Natural killer cell treated with Interleukin-12 subunit alpha and Interleukin-12 subunit beta and Interleukin-15 and Interleukin-18, amount 100 ng/mL, for 72 hours (primary cell): ENCODE measurements at regions not wholly inside any gene's neighbourhood (a gene's known extent, or its start where the extent isn't known, plus 50 kb on each side); places are given as distances from the start of the nearest gene placed in this dataset.
"Not testable (repeated sequence)": the region's sequence is repeated elsewhere in the genome, so short reads cannot be mapped to it uniquely, and the experiment has no call there.

Source experiments
- ATAC-seq, 2 donors: fragments of 150-1000 bp; cut with Tn5 transposase in 1 of 2; sonication (Bioruptor Pico), chemical (Tn5 transposase) in 1 of 2; 2 replicates each; pipeline ENCODE4 v1.10.0; 2021
- DNase-seq: peaks from one replicate; pipeline ENCODE4 v3.0.0; 2022; ENCODE audit warnings: low spot score
- H3K27ac Mint-ChIP-seq, 2 donors: 1 replicate in 1 of 2; 2 replicates in 1 of 2; pipeline ENCODE4 v1.8.0; 2022; ENCODE audit warnings: mixed read lengths in 2 of 2, mild to moderate bottlenecking in 1 of 2, moderate library complexity in 1 of 2
- H3K27me3 Mint-ChIP-seq, 2 donors: 1 replicate in 1 of 2; 2 replicates in 1 of 2; pipeline ENCODE4 v1.8.0; 2022; ENCODE audit warnings: mixed read lengths in 2 of 2
- H3K36me3 Mint-ChIP-seq: one replicate; pipeline ENCODE4 v1.8.0; 2022; ENCODE audit warnings: mixed read lengths
- H3K4me1 Mint-ChIP-seq, 2 donors: 1 replicate in 1 of 2; 2 replicates in 1 of 2; pipeline ENCODE4 v1.8.0; 2022; ENCODE audit warnings: low read depth in 2 of 2, mixed read lengths in 2 of 2, mild to moderate bottlenecking in 1 of 2
- H3K4me3 Mint-ChIP-seq: one replicate; pipeline ENCODE4 v1.8.0; 2022; ENCODE audit warnings: mixed read lengths
- H3K9me3 Mint-ChIP-seq: 2 replicates; pipeline ENCODE4 v1.8.0; 2022; ENCODE audit warnings: mixed read lengths

DNA sequence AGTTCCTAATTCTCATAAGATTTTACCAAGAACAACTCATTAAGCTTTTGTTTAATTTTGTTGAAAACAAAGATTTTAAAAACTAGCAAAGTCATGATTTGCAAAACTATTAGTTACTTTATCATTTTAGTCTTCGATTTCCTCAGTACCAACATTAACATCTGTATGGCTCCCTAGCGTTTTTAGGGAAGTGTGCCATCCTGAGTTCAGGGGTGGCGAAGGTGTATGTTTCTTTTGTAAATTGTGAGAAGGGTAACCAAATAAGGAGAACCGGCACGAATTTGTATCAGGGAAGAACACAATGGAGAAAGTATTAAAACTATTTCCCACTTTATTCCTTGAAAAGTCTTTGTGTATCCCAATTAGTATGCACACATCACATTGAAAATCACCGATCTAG, 419.9 kb downstream of the DSC3 start:
- no peak for ATAC-seq
- Mint-ChIP-seq H3K9me3 (peaks cover 20% of the 10 kb centered on the region), H3K4me1 (no peaks in the 10 kb centered on the region), H3K27me3 (no peaks in the 10 kb centered on the region), H3K27ac (no peak overlapping the region), H3K4me3 (no peak overlapping the region), H3K36me3 (no peaks in the 10 kb centered on the region)
- no peak for DNase-seq

- no peaks in the 10 kb centered on the region for H3K27me3 Mint-ChIP-seq
- no peak overlapping the region for H3K27ac Mint-ChIP-seq
- no peak for ATAC-seq
- peaks cover 20% of the 10 kb centered on the region for H3K9me3 Mint-ChIP-seq
- no peak overlapping the region for H3K4me3 Mint-ChIP-seq
- no peak for DNase-seq
- no peaks in the 10 kb centered on the region for H3K36me3 Mint-ChIP-seq
- H3K4me1 Mint-ChIP-seq = no peaks in the 10 kb centered on the region
Observed at GRCh38 chr18:30622104-30622503, 420.4 kb downstream of the DSC3 start.

GRCh38 chr18:30618567-30618966, 424.0 kb downstream of the DSC3 start:
- no peaks in the 10 kb centered on the region for H3K36me3 Mint-ChIP-seq
- ATAC-seq = no peak

GRCh38 chr18:30616414-30616813, 426.1 kb downstream of the DSC3 start:
- Mint-ChIP-seq H3K4me1 (no peaks in the 10 kb centered on the region), H3K27me3 (no peaks in the 10 kb centered on the region), H3K9me3 (peaks cover 15% of the 10 kb centered on the region), H3K36me3 (no peaks in the 10 kb centered on the region), H3K4me3 (no peak overlapping the region), H3K27ac (no peak overlapping the region)
- ATAC-seq = no peak
- DNase-seq = no peak

More at GRCh38 chr18:30618567-30618966, 424.0 kb downstream of the DSC3 start:
- Mint-ChIP-seq H3K27me3 (no peaks in the 10 kb centered on the region), H3K4me1 (no peaks in the 10 kb centered on the region), H3K4me3 (no peak overlapping the region), H3K27ac (no peak overlapping the region), H3K9me3 (peaks cover 16% of the 10 kb centered on the region)
- DNase-seq = no peak

GRCh38 chr18:30613467-30613801, 429.1 kb downstream of the DSC3 start:
- DNase-seq = no peak
- Mint-ChIP-seq H3K9me3 (peaks cover 6% of the 10 kb centered on the region), H3K4me1 (no peaks in the 10 kb centered on the region), H3K27ac (no peak overlapping the region), H3K36me3 (no peaks in the 10 kb centered on the region), H3K27me3 (no peaks in the 10 kb centered on the region), H3K4me3 (no peak overlapping the region)
- ATAC-seq = no peak

DNA sequence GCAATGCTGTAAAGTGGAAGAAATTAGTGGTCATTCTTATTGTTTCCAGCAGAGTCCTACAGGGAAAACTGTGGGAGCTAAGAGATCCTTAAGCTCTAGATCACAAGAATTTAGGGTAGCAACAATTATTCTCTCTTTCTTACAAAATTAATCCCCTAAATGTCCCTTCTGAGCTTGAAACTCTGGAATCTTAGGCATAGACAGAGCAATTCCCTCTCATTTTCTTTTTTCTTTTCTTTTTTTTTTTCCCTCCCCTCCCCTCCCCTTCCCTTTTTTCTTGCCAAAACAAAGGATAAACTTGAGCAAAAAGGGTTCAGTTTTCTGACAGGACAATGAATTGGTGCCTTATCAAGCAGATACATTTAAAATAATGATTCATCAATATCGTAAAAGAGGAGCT, 441.0 kb downstream of the DSC3 start:
- Mint-ChIP-seq H3K27me3 (no peaks in the 10 kb centered on the region), H3K27ac (no peak overlapping the region), H3K4me1 (no peaks in the 10 kb centered on the region), H3K4me3 (no peak overlapping the region), H3K9me3 (peaks cover 10% of the 10 kb centered on the region), H3K36me3 (no peaks in the 10 kb centered on the region)
- ATAC-seq (no peak), DNase-seq (no peak)

GRCh38 chr18:30597202-30597601, 445.3 kb downstream of the DSC3 start:
- no peak for ATAC-seq
- no peaks in the 10 kb centered on the region for H3K36me3 Mint-ChIP-seq
- H3K27me3 Mint-ChIP-seq = no peaks in the 10 kb centered on the region
- H3K4me1 Mint-ChIP-seq = no peaks in the 10 kb centered on the region
- no peak for DNase-seq
- no peak overlapping the region for H3K27ac Mint-ChIP-seq
- H3K4me3 Mint-ChIP-seq = no peak overlapping the region
- peaks cover 16% of the 10 kb centered on the region for H3K9me3 Mint-ChIP-seq

DNA sequence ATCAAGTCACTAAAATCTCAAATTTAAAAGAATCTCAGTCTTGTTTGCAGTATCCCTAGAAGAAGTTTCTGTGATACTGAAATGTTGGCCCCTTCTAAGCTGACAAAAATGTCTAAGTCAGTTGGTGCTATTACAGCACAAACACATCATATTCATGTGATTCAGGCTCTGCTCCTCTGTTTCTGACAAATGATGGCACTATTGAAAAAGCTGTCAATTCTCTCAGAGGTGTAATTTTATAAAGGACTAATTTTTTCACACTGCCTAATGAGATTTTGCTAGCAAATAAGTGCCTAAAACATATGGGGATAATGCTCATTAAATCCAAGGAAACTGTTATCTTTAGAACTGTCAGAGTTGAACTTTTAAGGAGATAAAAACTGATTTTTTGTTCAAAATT, 445.9 kb downstream of the DSC3 start:
- ATAC-seq (no peak), DNase-seq (no peak)
- Mint-ChIP-seq H3K4me1 (no peaks in the 10 kb centered on the region), H3K36me3 (no peaks in the 10 kb centered on the region), H3K27me3 (no peaks in the 10 kb centered on the region), H3K9me3 (peaks cover 16% of the 10 kb centered on the region), H3K4me3 (no peak overlapping the region), H3K27ac (no peak overlapping the region)

- DNase-seq = no peak
- Mint-ChIP-seq H3K9me3 (peaks cover 16% of the 10 kb centered on the region), H3K36me3 (no peaks in the 10 kb centered on the region), H3K27ac (no peak overlapping the region), H3K27me3 (no peaks in the 10 kb centered on the region), H3K4me1 (no peaks in the 10 kb centered on the region), H3K4me3 (no peak overlapping the region)
- ATAC-seq = no peak
Observed at GRCh38 chr18:30595942-30596341, 446.6 kb downstream of the DSC3 start.

GRCh38 chr18:30594911-30595310, 447.6 kb downstream of the DSC3 start:
- H3K27me3 Mint-ChIP-seq, H3K27ac Mint-ChIP-seq, H3K4me1 Mint-ChIP-seq, ATAC-seq, H3K36me3 Mint-ChIP-seq, H3K4me3 Mint-ChIP-seq, DNase-seq: not testable (repeated sequence)
- peaks cover 17% of the 10 kb centered on the region for H3K9me3 Mint-ChIP-seq

- ATAC-seq (no peak), DNase-seq (no peak)
- Mint-ChIP-seq H3K9me3 (peaks cover 25% of the 10 kb centered on the region), H3K36me3 (peaks cover 5% of the 10 kb centered on the region), H3K27me3 (no peaks in the 10 kb centered on the region), H3K27ac (no peak overlapping the region), H3K4me1 (no peaks in the 10 kb centered on the region), H3K4me3 (no peak overlapping the region)
Observed at GRCh38 chr18:30591462-30591861, 451.1 kb downstream of the DSC3 start.

DNA sequence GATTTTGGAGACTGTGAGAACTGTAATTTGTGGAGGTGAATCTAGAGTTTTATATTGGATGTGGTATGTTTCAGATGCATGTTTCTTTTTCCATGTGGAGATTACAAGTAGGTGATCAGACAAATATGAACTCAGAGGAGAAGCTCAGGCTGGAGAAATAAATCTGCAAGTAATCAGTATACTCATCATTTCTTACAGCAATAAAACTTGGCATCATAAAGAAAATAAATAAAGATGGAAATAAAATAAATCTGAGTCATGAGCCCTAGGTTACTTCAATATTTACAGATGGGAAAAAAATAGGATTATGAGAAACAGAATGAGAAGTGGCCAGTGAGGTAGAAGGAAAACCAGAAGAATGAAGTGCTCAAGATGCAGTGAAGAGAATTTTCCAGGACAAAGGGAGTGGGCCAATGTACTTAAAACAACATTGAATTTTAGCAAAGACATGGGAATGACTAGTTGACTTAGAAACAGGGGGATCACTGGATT, 453.8 kb downstream of the DSC3 start:
- Mint-ChIP-seq H3K36me3 (peaks cover 5% of the 10 kb centered on the region), H3K4me1 (no peaks in the 10 kb centered on the region), H3K27ac (no peak overlapping the region), H3K9me3 (peaks cover 23% of the 10 kb centered on the region), H3K4me3 (no peak overlapping the region), H3K27me3 (no peaks in the 10 kb centered on the region)
- DNase-seq (no peak), ATAC-seq (no peak)

DNA sequence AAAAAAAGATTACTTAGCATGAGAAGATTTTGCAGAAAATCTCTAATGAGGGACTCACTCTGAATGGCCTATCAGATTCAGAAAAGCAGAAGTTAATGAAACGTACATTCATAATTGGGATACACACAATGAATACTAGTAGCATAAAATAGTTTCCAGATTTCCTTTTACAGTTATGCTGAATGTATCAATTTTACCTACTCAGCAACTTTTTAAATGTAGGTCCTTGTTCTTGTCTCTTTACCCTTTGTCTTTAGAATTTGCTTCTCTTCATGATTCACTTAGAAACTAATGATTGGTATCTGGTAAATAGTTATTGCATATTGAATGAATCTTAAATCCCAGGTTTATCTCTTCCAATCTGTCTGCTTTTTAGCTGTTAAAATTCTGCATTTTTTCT, 458.8 kb downstream of the DSC3 start:
- no peak overlapping the region for H3K4me3 Mint-ChIP-seq
- H3K27me3 Mint-ChIP-seq = no peaks in the 10 kb centered on the region
- peaks cover 21% of the 10 kb centered on the region for H3K9me3 Mint-ChIP-seq
- peaks cover 5% of the 10 kb centered on the region for H3K36me3 Mint-ChIP-seq
- no peaks in the 10 kb centered on the region for H3K4me1 Mint-ChIP-seq
- no peak for ATAC-seq
- DNase-seq = no peak
- no peak overlapping the region for H3K27ac Mint-ChIP-seq

GRCh38 chr18:30582078-30582477, 460.5 kb downstream of the DSC3 start:
- H3K4me1 Mint-ChIP-seq = no peaks in the 10 kb centered on the region
- H3K4me3 Mint-ChIP-seq = no peak overlapping the region
- no peaks in the 10 kb centered on the region for H3K27me3 Mint-ChIP-seq
- no peak overlapping the region for H3K27ac Mint-ChIP-seq
- H3K36me3 Mint-ChIP-seq = no peaks in the 10 kb centered on the region
- no peak for ATAC-seq
- peaks cover 19% of the 10 kb centered on the region for H3K9me3 Mint-ChIP-seq
- no peak for DNase-seq

GRCh38 chr18:30578707-30579106, 463.8 kb downstream of the DSC3 start:
- DNase-seq (no peak), ATAC-seq (no peak)
- Mint-ChIP-seq H3K36me3 (no peaks in the 10 kb centered on the region), H3K4me3 (no peak overlapping the region), H3K4me1 (no peaks in the 10 kb centered on the region), H3K27ac (no peak overlapping the region), H3K27me3 (no peaks in the 10 kb centered on the region), H3K9me3 (peaks cover 14% of the 10 kb centered on the region)
